ENCODE measurements at regions not wholly inside any gene's neighbourhood (a gene's known extent, or its start where the extent isn't known, plus 50 kb on each side); places are given as distances from the start of the nearest gene placed in this dataset.
"Not testable (repeated sequence)": the region's sequence is repeated elsewhere in the genome, so short reads cannot be mapped to it uniquely, and the experiment has no call there.

- no peak for DNase-seq
These were observed 159.3 kb upstream of the DAPK1 start for GRCh38 chr9:87338088-87338989.

- DNase-seq = no peak
These were observed 157.3 kb upstream of the DAPK1 start for GRCh38 chr9:87340391-87340790.

- no peak for DNase-seq
These were observed 154.9 kb upstream of the DAPK1 start for GRCh38 chr9:87342743-87343142.

GRCh38 chr9:87343816-87344430 lies 153.7 kb upstream of the DAPK1 start:
- no peak for DNase-seq

- no peak for DNase-seq
These were observed 151.5 kb upstream of the DAPK1 start for GRCh38 chr9:87346061-87346665.

- DNase-seq = no peak
These were observed 146.8 kb upstream of the DAPK1 start for GRCh38 chr9:87350915-87351314.

GRCh38 chr9:87353301-87353700 lies 144.4 kb upstream of the DAPK1 start:
- DNase-seq = no peak

- DNase-seq = no peak
These were observed 143.5 kb upstream of the DAPK1 start for GRCh38 chr9:87354147-87354546.

GRCh38 chr9:87357600-87357999 lies 140.1 kb upstream of the DAPK1 start:
- DNase-seq = no peak

GRCh38 chr9:87359264-87359663 lies 138.4 kb upstream of the DAPK1 start:
- DNase-seq = no peak

- DNase-seq = no peak
These were observed 137.6 kb upstream of the DAPK1 start for GRCh38 chr9:87359958-87360601.

GRCh38 chr9:87370049-87370685 lies 127.5 kb upstream of the DAPK1 start:
- DNase-seq = no peak

- no peak for DNase-seq
These were observed 125.8 kb upstream of the DAPK1 start for GRCh38 chr9:87371795-87372355.

- DNase-seq = no peak
These were observed 125.3 kb upstream of the DAPK1 start for GRCh38 chr9:87372356-87372851.

- not testable (repeated sequence) for DNase-seq
These were observed 123.4 kb upstream of the DAPK1 start for GRCh38 chr9:87374023-87374919.

- no peak for DNase-seq
These were observed 122.1 kb upstream of the DAPK1 start for GRCh38 chr9:87375397-87376073.

GRCh38 chr9:87378676-87379075 lies 119.0 kb upstream of the DAPK1 start:
- DNase-seq = no peak

GRCh38 chr9:87379300-87379699 lies 118.4 kb upstream of the DAPK1 start:
- no peak for DNase-seq

- no peak for DNase-seq
These were observed 116.5 kb upstream of the DAPK1 start for GRCh38 chr9:87381050-87381711.

- DNase-seq = no peak
These were observed 115.9 kb upstream of the DAPK1 start for GRCh38 chr9:87381746-87382145.

All from NCI-H446 (cell line).